RPMI7951 (cell line): ENCODE measurements at regions not wholly inside any gene's neighbourhood (a gene's known extent, or its start where the extent isn't known, plus 50 kb on each side); places are given as distances from the start of the nearest gene placed in this dataset.
"Not testable (repeated sequence)": the region's sequence is repeated elsewhere in the genome, so short reads cannot be mapped to it uniquely, and the experiment has no call there.

ENCODE experiments used
- DNase-seq: peaks from one replicate; pipeline ENCODE4 v3.0.0-alpha.2; 2012; ENCODE audit warnings: low read depth

- DNase-seq: no peak
Measured at GRCh38 chr7:121563177-121563576, 167.1 kb upstream of the FAM3C start.

GRCh38 chr7:121562259-121562658 lies 166.2 kb upstream of the FAM3C start:
- no peak for DNase-seq

GRCh38 chr7:121561717-121562116 lies 165.6 kb upstream of the FAM3C start:
- no peak for DNase-seq

- no peak for DNase-seq
Measured at GRCh38 chr7:121560267-121560990, 164.3 kb upstream of the FAM3C start.

- DNase-seq: peak; percentile 30
Measured at GRCh38 chr7:121558288-121558687, 162.2 kb upstream of the FAM3C start.

GRCh38 chr7:121557034-121557892 lies 161.2 kb upstream of the FAM3C start:
- DNase-seq: peak; percentile 55

- no peak for DNase-seq
Measured at GRCh38 chr7:121555558-121555957, 159.4 kb upstream of the FAM3C start.

GRCh38 chr7:121547544-121548092 lies 151.5 kb upstream of the FAM3C start:
- peak; percentile 62 for DNase-seq

GRCh38 chr7:121546632-121547543 lies 150.8 kb upstream of the FAM3C start:
- no peak for DNase-seq

- peak; percentile 27 for DNase-seq
Measured at GRCh38 chr7:121545418-121545817, 149.3 kb upstream of the FAM3C start.

- peak; percentile 96 for DNase-seq
Measured at GRCh38 chr7:121544726-121545125, 148.6 kb upstream of the FAM3C start.

- DNase-seq: peak; percentile 11
Measured at GRCh38 chr7:121544238-121544637, 148.1 kb upstream of the FAM3C start.

- no peak for DNase-seq
Measured at GRCh38 chr7:121541457-121541856, 145.3 kb upstream of the FAM3C start.

GRCh38 chr7:121540138-121540537 lies 144.0 kb upstream of the FAM3C start:
- DNase-seq: no peak

- DNase-seq: no peak
Measured at GRCh38 chr7:121537031-121537430, 140.9 kb upstream of the FAM3C start.

- DNase-seq: peak; percentile 30
Measured at GRCh38 chr7:121531175-121532070, 135.3 kb upstream of the FAM3C start.

- peak; percentile 99 for DNase-seq
Measured at GRCh38 chr7:121530227-121531174, 134.4 kb upstream of the FAM3C start.

- no peak for DNase-seq
Measured at GRCh38 chr7:121529003-121529402, 132.9 kb upstream of the FAM3C start.

GRCh38 chr7:121526210-121526609 lies 130.1 kb upstream of the FAM3C start:
- not testable (repeated sequence) for DNase-seq
